ENCODE measurements at regions not wholly inside any gene's neighbourhood (a gene's known extent, or its start where the extent isn't known, plus 50 kb on each side); places are given as distances from the start of the nearest gene placed in this dataset.

GRCh38 chr2:117679952-117680351 lies 134.5 kb upstream of the DDX18 start:
- DNase-seq = no peak

GRCh38 chr2:117684919-117685318 lies 129.6 kb upstream of the DDX18 start:
- DNase-seq = no peak

- no peak for DNase-seq
These were observed 127.8 kb upstream of the DDX18 start for GRCh38 chr2:117686699-117687098.

- DNase-seq = no peak
These were observed 122.9 kb upstream of the DDX18 start for GRCh38 chr2:117691595-117691994.

- no peak for DNase-seq
These were observed 122.3 kb upstream of the DDX18 start for GRCh38 chr2:117692001-117692763.

GRCh38 chr2:117693154-117693553 lies 121.3 kb upstream of the DDX18 start:
- no peak for DNase-seq

- no peak for DNase-seq
These were observed 120.8 kb upstream of the DDX18 start for GRCh38 chr2:117693651-117694050.

GRCh38 chr2:117698287-117698686 lies 116.2 kb upstream of the DDX18 start:
- no peak for DNase-seq

GRCh38 chr2:117698819-117699218 lies 115.7 kb upstream of the DDX18 start:
- DNase-seq = no peak

GRCh38 chr2:117700471-117700870 lies 114.0 kb upstream of the DDX18 start:
- no peak for DNase-seq

- DNase-seq = no peak
These were observed 113.1 kb upstream of the DDX18 start for GRCh38 chr2:117701365-117701764.

- DNase-seq = no peak
These were observed 112.4 kb upstream of the DDX18 start for GRCh38 chr2:117702098-117702497.

- no peak for DNase-seq
These were observed 110.6 kb upstream of the DDX18 start for GRCh38 chr2:117703858-117704257.

- DNase-seq = no peak
These were observed 109.7 kb upstream of the DDX18 start for GRCh38 chr2:117704818-117705217.

- no peak for DNase-seq
These were observed 106.6 kb upstream of the DDX18 start for GRCh38 chr2:117707874-117708273.

- DNase-seq = no peak
These were observed 101.8 kb upstream of the DDX18 start for GRCh38 chr2:117712684-117713083.

GRCh38 chr2:117714110-117714509 lies 100.4 kb upstream of the DDX18 start:
- DNase-seq = no peak

GRCh38 chr2:117714745-117715417 lies 99.6 kb upstream of the DDX18 start:
- no peak for DNase-seq

- no peak for DNase-seq
These were observed 98.0 kb upstream of the DDX18 start for GRCh38 chr2:117716505-117716904.

GRCh38 chr2:117717072-117717471 lies 97.4 kb upstream of the DDX18 start:
- DNase-seq = no peak

GRCh38 chr2:117718048-117718447 lies 96.4 kb upstream of the DDX18 start:
- no peak for DNase-seq

- DNase-seq = no peak
These were observed 93.7 kb upstream of the DDX18 start for GRCh38 chr2:117720765-117721164.

- no peak for DNase-seq
These were observed 91.0 kb upstream of the DDX18 start for GRCh38 chr2:117723483-117723882.

- DNase-seq = no peak
These were observed 90.5 kb upstream of the DDX18 start for GRCh38 chr2:117723888-117724434.

Measured in NCI-H510A treated with DMSO at 0.1 percent for 48 hours (cell line).